SHP77 (cell line): ENCODE measurements at regions not wholly inside any gene's neighbourhood (a gene's known extent, or its start where the extent isn't known, plus 50 kb on each side); places are given as distances from the start of the nearest gene placed in this dataset.

Experiments used
- DNase-seq, 2 experiments: peaks; one replicate each; lab custom pipeline; 2025; lab: John Stamatoyannopoulos, UW

DNA sequence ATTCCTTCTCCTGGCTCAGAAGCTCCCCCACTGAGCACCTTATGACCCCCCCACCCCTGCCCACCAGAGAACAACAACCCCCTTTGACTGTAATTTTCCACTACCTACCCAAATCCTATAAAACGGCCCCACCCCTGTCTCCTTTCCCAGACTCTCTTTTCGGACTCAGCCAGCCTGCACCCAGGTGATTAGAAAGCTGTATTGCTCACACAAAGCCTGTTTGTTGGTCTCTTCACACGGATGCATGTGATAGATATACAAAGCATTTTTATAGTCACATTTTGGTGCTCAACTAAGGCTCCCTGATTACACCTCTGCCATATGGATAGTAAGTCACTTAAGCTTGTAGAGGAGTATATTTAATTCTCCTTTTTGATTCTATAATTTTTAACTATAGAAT lies 985.8 kb downstream of the REEP3 start:
- DNase-seq = no peak

GRCh38 chr10:64507651-64508028 lies 986.4 kb downstream of the REEP3 start:
- DNase-seq = no peak

- no peak for DNase-seq
Measured at GRCh38 chr10:64508029-64508661, 986.9 kb downstream of the REEP3 start.

DNA sequence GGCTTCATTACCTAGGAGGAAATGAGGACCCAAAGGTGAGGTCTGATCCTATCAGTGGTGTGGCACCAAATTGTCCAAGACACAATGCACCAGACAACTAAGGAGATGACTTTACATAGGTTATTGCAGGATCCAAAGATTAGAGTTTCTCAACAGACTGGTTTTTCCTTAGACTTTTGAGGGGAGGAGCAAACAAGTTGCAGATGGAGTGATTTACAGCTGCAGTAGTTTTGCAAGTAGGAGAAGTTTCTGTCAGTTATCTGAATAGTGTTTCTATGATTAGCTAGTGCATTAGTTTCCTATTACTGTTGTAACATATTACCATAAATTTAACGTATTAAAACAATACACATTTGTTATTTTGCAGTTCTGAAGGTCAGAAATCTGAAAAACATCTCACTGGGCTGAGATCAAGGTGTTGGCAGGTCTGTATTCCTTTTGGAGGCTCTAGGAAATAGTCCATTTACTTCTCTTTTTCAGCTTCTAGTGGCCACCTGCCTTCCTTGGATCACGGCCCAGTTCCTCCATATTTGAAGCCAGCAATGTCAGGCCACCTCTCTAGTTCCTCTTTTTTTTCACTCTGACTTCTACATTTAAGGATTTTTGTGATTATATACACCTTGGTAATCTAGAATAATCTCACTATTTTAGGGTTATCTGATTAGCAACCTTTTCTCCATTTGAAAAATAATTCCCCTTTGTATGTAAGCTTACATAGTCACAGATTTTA lies 994.9 kb downstream of the REEP3 start:
- DNase-seq = no peak

DNA sequence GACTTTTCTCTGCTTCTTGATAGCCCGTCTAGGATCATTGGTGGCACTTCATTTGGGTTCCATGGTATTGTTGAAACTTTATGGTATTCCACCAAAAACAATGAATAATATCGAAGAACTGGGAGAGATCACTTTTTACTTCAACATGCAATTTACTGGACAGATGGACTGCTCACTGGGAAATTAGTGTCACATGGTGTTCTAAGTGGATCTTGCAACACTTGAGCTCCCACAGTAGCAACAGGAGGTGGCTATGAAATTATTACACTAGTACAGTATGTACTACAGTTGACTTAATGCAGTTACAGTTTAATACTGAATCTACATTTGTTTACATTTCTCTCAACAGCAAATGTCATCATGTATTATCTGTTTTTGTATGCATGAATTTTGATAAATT lies 997.3 kb downstream of the REEP3 start:
- no peak for DNase-seq

- no peak for DNase-seq
Measured at GRCh38 chr10:64519427-64519826, 998.2 kb downstream of the REEP3 start.

- no peak for DNase-seq
Measured at GRCh38 chr10:64519831-64520230, 998.6 kb downstream of the REEP3 start.

GRCh38 chr10:64523065-64523759 lies 1002.0 kb downstream of the REEP3 start:
- no peak for DNase-seq

GRCh38 chr10:64528294-64529002 lies 1007.2 kb downstream of the REEP3 start:
- no peak for DNase-seq

- no peak for DNase-seq
Measured at GRCh38 chr10:64529003-64529350, 1007.8 kb downstream of the REEP3 start.

GRCh38 chr10:64534616-64535015 lies 1013.4 kb downstream of the REEP3 start:
- no peak for DNase-seq

DNA sequence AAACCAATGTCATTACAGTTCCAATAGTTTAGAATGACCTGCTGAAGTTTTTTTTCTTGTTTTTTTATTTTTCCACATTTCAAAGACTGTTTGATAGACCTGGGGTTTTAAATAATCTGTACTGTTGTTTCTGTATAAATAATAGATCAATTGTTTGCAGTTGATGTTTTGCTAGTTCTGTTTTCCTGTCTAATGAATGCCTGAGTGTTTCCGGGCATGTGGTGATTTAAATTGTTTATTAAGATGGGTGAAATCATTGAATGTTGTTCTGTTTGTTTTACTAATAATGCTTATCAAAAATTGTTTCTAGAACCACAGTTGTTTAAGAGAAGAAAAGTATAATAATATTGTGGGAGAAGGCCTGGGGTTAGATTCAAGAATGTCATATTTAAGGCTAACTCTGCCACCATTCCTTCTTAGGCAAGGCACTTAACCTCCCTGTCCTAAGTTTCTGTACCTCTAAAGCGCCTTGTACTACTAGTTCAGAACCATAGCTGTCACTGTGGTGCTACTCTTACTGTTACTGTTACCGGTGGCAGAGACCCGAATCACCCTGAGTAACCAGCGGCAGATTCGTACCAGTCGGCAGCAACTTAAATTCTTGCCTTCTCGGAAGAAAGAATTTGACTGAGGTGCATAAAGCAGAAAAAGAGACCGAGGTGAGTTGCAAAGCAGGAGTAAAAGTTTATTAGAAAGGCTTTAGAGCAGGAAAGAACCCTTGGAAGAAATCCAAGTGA lies 1014.1 kb downstream of the REEP3 start:
- no peak for DNase-seq

- no peak for DNase-seq
Measured at GRCh38 chr10:64537112-64537511, 1015.9 kb downstream of the REEP3 start.

DNA sequence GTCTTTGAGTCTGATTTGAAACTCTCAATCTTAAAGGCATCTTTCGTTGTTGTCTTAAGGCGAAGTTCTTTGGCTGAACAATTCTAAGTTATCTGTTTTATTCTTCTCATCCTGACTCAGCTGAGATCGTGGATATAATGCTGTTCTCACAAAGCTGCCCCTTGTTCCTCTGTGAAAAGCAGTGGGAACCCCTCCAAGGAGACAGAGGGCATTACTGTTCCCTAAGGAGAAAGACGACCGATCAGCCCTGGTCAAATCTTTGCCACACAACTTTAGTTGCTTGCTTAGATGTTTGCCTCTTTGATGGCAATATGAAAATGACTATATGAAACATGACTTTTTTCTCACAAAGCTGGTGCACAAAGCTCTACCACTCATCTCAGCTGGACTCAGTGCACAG lies 1016.7 kb downstream of the REEP3 start:
- DNase-seq = no peak

DNA sequence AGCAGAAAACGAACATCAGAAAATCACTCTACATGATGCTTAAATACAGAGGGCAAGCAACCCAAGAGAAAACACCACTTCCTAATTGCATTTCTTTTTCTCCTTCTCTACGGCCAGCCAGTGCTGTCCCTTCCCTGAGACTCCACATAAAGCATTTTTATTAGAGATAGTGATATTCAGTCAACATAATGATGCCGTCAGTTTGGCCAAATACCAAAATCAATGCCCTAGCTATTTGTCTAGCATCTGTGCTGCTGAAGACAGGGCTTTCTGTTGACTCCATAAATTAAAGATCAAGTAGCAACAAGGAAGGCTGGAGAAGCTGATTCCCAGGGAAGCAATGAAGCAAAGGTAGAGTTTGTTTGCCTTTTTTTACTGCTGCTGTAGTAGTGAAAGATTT lies 1024.9 kb downstream of the REEP3 start:
- DNase-seq = no peak

GRCh38 chr10:64547168-64547567 lies 1026.0 kb downstream of the REEP3 start:
- no peak for DNase-seq

DNA sequence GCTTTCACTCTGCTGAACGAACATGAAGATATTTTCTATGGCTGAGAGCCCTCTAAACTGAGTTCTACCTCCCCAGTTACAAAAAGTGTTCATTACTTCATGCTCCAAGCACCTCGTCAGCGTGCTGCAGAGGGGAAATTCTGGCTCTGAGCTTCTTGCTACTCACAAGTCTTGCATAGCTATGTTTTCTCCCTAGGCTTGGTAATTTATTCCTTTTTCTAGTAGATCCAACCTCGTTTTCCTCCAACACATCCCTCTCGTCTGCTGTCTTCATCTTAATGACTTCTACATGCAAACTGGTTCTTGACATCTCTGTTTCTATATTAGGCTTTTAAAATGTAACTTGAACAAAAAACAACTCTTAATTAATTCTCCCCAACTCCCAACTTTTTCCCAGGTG lies 1034.5 kb downstream of the REEP3 start:
- no peak for DNase-seq

DNA sequence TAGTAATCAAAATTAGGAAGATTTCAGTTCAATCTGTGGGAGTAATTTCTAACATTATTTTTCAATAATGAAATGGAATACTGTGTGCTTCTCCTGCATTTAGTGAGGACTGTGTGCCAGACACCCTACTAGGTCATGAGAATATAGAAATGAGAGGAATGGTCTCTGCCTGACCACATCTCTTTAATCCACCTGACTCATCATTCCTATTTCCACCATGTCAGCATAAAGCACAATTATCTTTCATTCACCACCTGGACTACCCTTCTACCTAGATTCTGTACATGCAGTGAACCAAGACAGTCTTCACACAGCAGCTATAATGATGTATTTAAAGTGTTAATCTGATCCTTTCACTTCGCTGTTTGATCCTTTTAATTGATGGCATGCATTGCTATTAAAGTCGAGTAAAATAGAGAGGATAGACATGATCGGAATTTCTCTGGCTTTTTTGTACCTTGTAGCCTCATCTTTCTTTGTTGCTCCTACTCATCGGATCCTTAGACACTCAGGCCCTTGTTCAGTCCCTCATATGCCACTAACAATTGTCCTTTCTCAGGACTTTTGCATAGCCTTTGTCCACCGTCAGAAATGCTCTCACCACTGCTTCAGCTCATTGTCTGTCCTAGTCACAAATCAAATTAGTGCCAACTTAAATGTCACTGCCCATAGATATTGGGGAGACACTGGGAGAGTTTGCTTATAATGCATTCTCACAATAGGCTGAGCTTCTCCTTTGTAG lies 1037.1 kb downstream of the REEP3 start:
- DNase-seq = no peak

GRCh38 chr10:64571056-64571455 lies 1049.9 kb downstream of the REEP3 start:
- no peak for DNase-seq

- no peak for DNase-seq
Measured at GRCh38 chr10:64573623-64574325, 1052.6 kb downstream of the REEP3 start.

- peak; percentile 4 to 5 for DNase-seq
Measured at GRCh38 chr10:64574371-64574770, 1053.2 kb downstream of the REEP3 start.
